SK-N-SH (cell line): ENCODE measurements at regions not wholly inside any gene's neighbourhood (a gene's known extent, or its start where the extent isn't known, plus 50 kb on each side); places are given as distances from the start of the nearest gene placed in this dataset.

Source experiments
- CTCF ChIA-PET: fragments of 300-600, 350-600 bp; formaldehyde crosslinking; extraction: SDS; loops from one replicate; lab custom pipeline; 2021; lab: Yijun Ruan, JAX
- POLR2A ChIA-PET: fragments of 350-600 bp; sonication (Branson Sonifier 250); formaldehyde crosslinking; extraction: SDS; loops from one replicate; lab custom pipeline; 2020; ENCODE audit warnings: antibody characterized with exemption, inconsistent platforms; lab: Yijun Ruan, JAX
- DNase-seq: peaks from one replicate; pipeline ENCODE4 v3.0.0; 2012
- H2AFZ ChIP-seq: fragments of 200-600 bp; sonication (generic); 2 replicates; pipeline ENCODE4 v1.8.1; 2016; ENCODE audit warnings: antibody characterized with exemption, mild to moderate bottlenecking, low read depth
- H3F3A ChIP-seq: fragments of 200-600 bp; sonication (generic); replicated peaks from 2 replicates; pipeline ENCODE3; 2016; ENCODE audit warnings: antibody characterized with exemption, mild to moderate bottlenecking; ENCODE audit not compliant: insufficient read depth
- H3K27ac ChIP-seq, 2 experiments: fragments of 200-500 bp in 1 of 2; fragments of 200-600 bp in 1 of 2; sonication (Bioruptor generic) in 1 of 2; sonication (generic), shearing (Covaris generic) in 1 of 2; 2 replicates each; pipeline versions ENCODE4 v1.5.1 to v1.6.1; 2014 to 2016; ENCODE audit warnings: low read depth in 2 of 2, inconsistent platforms in 1 of 2, low read length in 1 of 2, mild to moderate bottlenecking in 1 of 2, mixed read lengths in 1 of 2
- H3K27me3 ChIP-seq: fragments of 200-600 bp; sonication (generic), shearing (Covaris generic); 2 replicates; pipeline ENCODE4 v1.6.1; 2016; ENCODE audit warnings: mixed run types; ENCODE audit not compliant: insufficient read depth
- H3K36me3 ChIP-seq, 2 experiments: fragments of 200-500 bp in 1 of 2; fragments of 200-600 bp in 1 of 2; sonication (Bioruptor generic) in 1 of 2; sonication (generic) in 1 of 2; replicated peaks in 1 of 2; 2 replicates each; pipeline versions ENCODE3 to v1.5.1; 2014 to 2016; ENCODE audit warnings: low read length in 1 of 2, mild to moderate bottlenecking in 1 of 2; ENCODE audit not compliant: insufficient read depth in 2 of 2, control insufficient read depth in 1 of 2
- H3K4me1 ChIP-seq, 2 experiments: fragments of 200-500 bp in 1 of 2; fragments of 200-600 bp in 1 of 2; sonication (Bioruptor generic) in 1 of 2; sonication (generic), shearing (Covaris generic) in 1 of 2; 2 replicates each; pipeline versions ENCODE4 v1.5.1 to v1.6.1; 2014 to 2016; ENCODE audit warnings: low read depth in 1 of 2, low read length in 1 of 2, mixed run types in 1 of 2; ENCODE audit not compliant: insufficient read depth in 2 of 2, control insufficient read depth in 1 of 2
- H3K4me2 ChIP-seq: fragments of 200-600 bp; sonication (generic), shearing (Covaris generic); 2 replicates; pipeline ENCODE4 v1.6.1; 2017; ENCODE audit warnings: mixed run types
- H3K4me3 ChIP-seq, 2 experiments: fragments of 200-500 bp in 1 of 2; fragments of 200-600 bp in 1 of 2; sonication (Bioruptor generic) in 1 of 2; sonication (generic), shearing (Covaris generic) in 1 of 2; 2 replicates each; pipeline versions ENCODE4 v1.5.1 to v1.8.1; 2014 to 2016; ENCODE audit warnings: low read depth in 2 of 2, inconsistent platforms in 1 of 2, low read length in 1 of 2, mild to moderate bottlenecking in 1 of 2, mixed read lengths in 1 of 2, moderate library complexity in 1 of 2
- H3K79me2 ChIP-seq: fragments of 200-600 bp; sonication (generic); 2 replicates; pipeline ENCODE4 v1.8.1; 2017; ENCODE audit warnings: mild to moderate bottlenecking; ENCODE audit not compliant: insufficient read depth
- H3K9ac ChIP-seq: fragments of 200-600 bp; sonication (generic); 2 replicates; pipeline ENCODE4 v1.6.1; 2017; ENCODE audit warnings: mixed run types
- H3K9me2 ChIP-seq: fragments of 200-600 bp; sonication (generic); 2 replicates; pipeline ENCODE4 v1.6.1; 2017; ENCODE audit warnings: mixed run types
- H3K9me3 ChIP-seq: fragments of 200-600 bp; sonication (generic); 2 replicates; pipeline ENCODE4 v1.6.1; 2017; ENCODE audit warnings: mixed run types, mild to moderate bottlenecking, moderate library complexity
- H4K20me1 ChIP-seq: fragments of 200-600 bp; sonication (generic); 2 replicates; pipeline ENCODE4 v1.6.1; 2017; ENCODE audit warnings: mild to moderate bottlenecking, mixed run types; ENCODE audit not compliant: insufficient read depth
- FOSL2 ChIP-seq: IDR thresholded peaks from 2 replicates; pipeline ENCODE4 v1.4.0; 2012; ENCODE audit warnings: low read depth, mild to moderate bottlenecking, moderate library complexity, borderline replicate concordance
- FOXJ3 ChIP-seq: sonication (generic); formaldehyde crosslinking; IDR thresholded peaks from 2 replicates; pipeline ENCODE4 v1.5.1; 2020; ENCODE audit warnings: mild to moderate bottlenecking, missing genetic modification reagents
- FOXM1 ChIP-seq: IDR thresholded peaks from 2 replicates; pipeline ENCODE4 v1.4.0; 2012; ENCODE audit warnings: low read depth, mild to moderate bottlenecking
- GABPA ChIP-seq: IDR thresholded peaks from 2 replicates; pipeline ENCODE4 v1.4.0; 2012; ENCODE audit warnings: low read depth, mild to moderate bottlenecking
- GATA2 ChIP-seq: sonication (generic); formaldehyde crosslinking; IDR thresholded peaks from 2 replicates; pipeline ENCODE4 v1.5.0; 2020; ENCODE audit warnings: mild to moderate bottlenecking, missing genetic modification reagents
- JUND ChIP-seq: IDR thresholded peaks from 2 replicates; pipeline ENCODE4 v1.4.0; 2012
- MEF2A ChIP-seq: IDR thresholded peaks from 2 replicates; pipeline ENCODE4 v1.4.0; 2012; ENCODE audit warnings: low read depth, borderline replicate concordance
- NFIC ChIP-seq: IDR thresholded peaks from 2 replicates; pipeline ENCODE4 v1.4.0; 2012; ENCODE audit warnings: borderline replicate concordance
- RAD21 ChIP-seq: IDR thresholded peaks from 2 replicates; pipeline ENCODE4 v1.6.1; 2012; ENCODE audit warnings: mild to moderate bottlenecking, low read length
- RXRA ChIP-seq: IDR thresholded peaks from 2 replicates; pipeline ENCODE4 v1.4.0; 2012; ENCODE audit warnings: low read depth, mild to moderate bottlenecking, borderline replicate concordance
- SIN3A ChIP-seq: IDR thresholded peaks from 2 replicates; pipeline ENCODE4 v1.6.1; 2012; ENCODE audit warnings: low read depth, mild to moderate bottlenecking, low read length, moderate library complexity, borderline replicate concordance
- SMC3 ChIP-seq: IDR thresholded peaks from 2 replicates; pipeline ENCODE4 v1.6.1; 2012; ENCODE audit warnings: low read depth, low read length, improper control_type of control experiment
- TEAD4 ChIP-seq: IDR thresholded peaks from 2 replicates; pipeline ENCODE4 v1.4.0; 2012; ENCODE audit warnings: mild to moderate bottlenecking, borderline replicate concordance; ENCODE audit not compliant: insufficient read depth
- YY1 ChIP-seq: IDR thresholded peaks from 2 replicates; pipeline ENCODE4 v1.4.0; 2012; ENCODE audit warnings: low read depth, mild to moderate bottlenecking
- WGBS: methylation state at CpG from one replicate; pipeline ENCODE4 v1.1.6; 2017; ENCODE audit warnings: low lambda C conversion rate; 5-methylcytosine and 5-hydroxymethylcytosine counted together
- TF ChIP-seq, protein P1 (sequence below): fragments of 150-350 bp; IDR thresholded peaks from 2 replicates; pipeline ENCODE4 v1.6.1; 2016; ENCODE audit warnings: mild to moderate bottlenecking, low read depth, low read length
- TF ChIP-seq, protein P2 (sequence below): IDR thresholded peaks from 2 replicates; pipeline ENCODE4; 2012
- TF ChIP-seq, protein P3 (sequence below): fragments of 150-350 bp; IDR thresholded peaks from 2 replicates; pipeline ENCODE4 v1.6.1; 2017; ENCODE audit warnings: antibody characterized with exemption, low read length, low read depth, borderline replicate concordance

DNA sequence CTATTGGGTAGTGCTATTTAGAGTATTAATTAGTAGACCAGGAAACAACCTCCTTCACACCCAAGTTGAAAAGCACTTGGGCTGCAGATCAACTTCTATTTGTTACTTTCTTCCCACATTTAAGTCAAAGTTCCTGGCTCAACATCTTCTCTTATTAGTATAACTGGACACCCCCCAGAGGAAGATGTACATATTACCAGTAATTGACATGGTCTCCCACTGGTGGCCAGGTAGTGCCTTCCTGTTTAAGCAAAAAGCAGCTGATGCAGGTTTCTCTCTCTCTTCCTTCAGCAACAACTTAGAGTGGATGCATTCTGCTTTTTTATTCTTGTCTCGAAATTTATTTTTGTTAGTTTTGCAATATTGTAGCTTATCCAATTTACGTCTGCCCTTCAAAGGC, 438.1 kb downstream of the GBA3 start:
- no peaks in the 10 kb centered on the region for H3K9me3 ChIP-seq
- H3K79me2 ChIP-seq = no peaks in the 10 kb centered on the region
- no peak overlapping the region for H3K27ac ChIP-seq
- no peak for DNase-seq
- TF ChIP-seq FOSL2 = no peak
- TF ChIP-seq YY1 = no peak
- TF ChIP-seq GABPA = no peak
- TF ChIP-seq SMC3 = no peak
- TF ChIP-seq NFIC = no peak
- H3K4me3 ChIP-seq = no peak overlapping the region
- 26% methylated on average over 2 of the region's 2 CpGs for WGBS
- H3K9ac ChIP-seq = no peak overlapping the region
- H3K4me2 ChIP-seq = no peak overlapping the region
- H3K9me2 ChIP-seq = no peaks in the 10 kb centered on the region
- ChIA-PET CTCF (no interaction called here), POLR2A (no interaction called here)
- no peaks in the 10 kb centered on the region for H4K20me1 ChIP-seq
- no peaks in the 10 kb centered on the region for H3K27me3 ChIP-seq
- no peaks in the 10 kb centered on the region for H3F3A ChIP-seq
- H2AFZ ChIP-seq = no peak overlapping the region
- no peaks in the 10 kb centered on the region for H3K4me1 ChIP-seq
- H3K36me3 ChIP-seq = no peaks in the 10 kb centered on the region

DNA sequence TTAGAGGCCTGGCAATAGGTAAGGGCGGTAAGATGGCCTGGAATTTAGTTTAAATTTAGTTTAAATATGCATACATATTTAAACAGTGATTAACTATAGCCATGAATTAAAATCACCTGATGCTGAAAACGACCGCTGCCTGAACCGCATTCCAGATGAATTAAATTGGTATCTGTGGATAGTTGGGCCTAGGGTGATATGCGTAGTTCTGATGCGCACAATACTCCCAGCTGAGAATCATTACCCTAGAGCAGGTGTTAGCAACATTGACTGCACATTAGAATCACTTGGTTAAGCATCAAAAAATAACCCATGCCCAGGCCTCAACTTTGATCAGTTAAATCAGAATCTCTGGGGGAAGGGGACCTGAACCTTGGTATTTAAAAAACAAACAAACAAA, 432.4 kb downstream of the GBA3 start:
- H3K27ac ChIP-seq = no peak overlapping the region
- TF ChIP-seq, protein P1, sequence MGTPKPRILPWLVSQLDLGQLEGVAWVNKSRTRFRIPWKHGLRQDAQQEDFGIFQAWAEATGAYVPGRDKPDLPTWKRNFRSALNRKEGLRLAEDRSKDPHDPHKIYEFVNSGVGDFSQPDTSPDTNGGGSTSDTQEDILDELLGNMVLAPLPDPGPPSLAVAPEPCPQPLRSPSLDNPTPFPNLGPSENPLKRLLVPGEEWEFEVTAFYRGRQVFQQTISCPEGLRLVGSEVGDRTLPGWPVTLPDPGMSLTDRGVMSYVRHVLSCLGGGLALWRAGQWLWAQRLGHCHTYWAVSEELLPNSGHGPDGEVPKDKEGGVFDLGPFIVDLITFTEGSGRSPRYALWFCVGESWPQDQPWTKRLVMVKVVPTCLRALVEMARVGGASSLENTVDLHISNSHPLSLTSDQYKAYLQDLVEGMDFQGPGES = no peak
- no peak for TF ChIP-seq SIN3A

DNA sequence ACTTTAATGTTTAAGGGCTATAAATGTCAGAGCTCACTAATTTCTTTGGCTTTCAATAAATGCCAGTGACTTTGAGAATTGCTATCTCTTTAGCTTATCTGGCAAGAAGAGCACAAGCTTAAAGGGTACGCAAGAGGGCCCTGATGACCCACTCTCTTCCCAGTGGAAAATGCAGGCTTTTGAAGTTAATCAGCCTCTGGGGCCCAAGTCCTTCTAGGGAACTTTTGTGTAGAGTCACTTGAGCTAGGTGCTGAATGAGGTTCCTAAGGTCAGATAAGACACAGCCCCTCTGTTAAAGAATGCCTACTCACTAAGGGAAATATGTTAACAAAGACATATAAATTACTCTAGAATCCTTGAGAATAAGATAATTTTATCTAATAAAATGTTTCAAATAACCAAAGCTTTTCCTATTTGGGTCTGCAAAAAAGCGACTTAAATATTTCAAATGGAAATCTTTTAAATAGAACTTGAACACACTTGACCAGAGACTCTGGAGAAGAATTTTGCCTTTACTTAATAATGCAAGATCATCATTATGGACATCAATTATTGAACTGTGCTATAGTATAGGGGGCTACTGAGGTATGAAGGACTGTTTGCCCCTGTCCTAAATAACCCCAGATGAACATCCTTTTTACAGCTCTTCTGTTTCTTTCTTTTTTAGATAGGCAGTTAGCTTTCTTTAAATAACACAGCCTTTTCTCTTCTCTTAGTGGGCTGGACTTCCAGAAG, 430.1 kb downstream of the GBA3 start:
- no peaks in the 10 kb centered on the region for H3K36me3 ChIP-seq
- H3K27me3 ChIP-seq = no peaks in the 10 kb centered on the region
- H3K27ac ChIP-seq = no peak overlapping the region
- H2AFZ ChIP-seq = no peak overlapping the region
- no peaks in the 10 kb centered on the region for H4K20me1 ChIP-seq
- no peaks in the 10 kb centered on the region for H3F3A ChIP-seq
- H3K4me1 ChIP-seq = no peaks in the 10 kb centered on the region
- TF ChIP-seq SMC3 (no peak), TEAD4 (no peak), RAD21 (no peak), RXRA (no peak), FOXJ3 (CRISPR knock-in tag) (no peak), FOXM1 (no peak), NFIC (no peak), JUND (no peak), GATA2 (CRISPR knock-in tag) (no peak), YY1 (no peak), MEF2A (no peak)
- TF ChIP-seq, protein P2, sequence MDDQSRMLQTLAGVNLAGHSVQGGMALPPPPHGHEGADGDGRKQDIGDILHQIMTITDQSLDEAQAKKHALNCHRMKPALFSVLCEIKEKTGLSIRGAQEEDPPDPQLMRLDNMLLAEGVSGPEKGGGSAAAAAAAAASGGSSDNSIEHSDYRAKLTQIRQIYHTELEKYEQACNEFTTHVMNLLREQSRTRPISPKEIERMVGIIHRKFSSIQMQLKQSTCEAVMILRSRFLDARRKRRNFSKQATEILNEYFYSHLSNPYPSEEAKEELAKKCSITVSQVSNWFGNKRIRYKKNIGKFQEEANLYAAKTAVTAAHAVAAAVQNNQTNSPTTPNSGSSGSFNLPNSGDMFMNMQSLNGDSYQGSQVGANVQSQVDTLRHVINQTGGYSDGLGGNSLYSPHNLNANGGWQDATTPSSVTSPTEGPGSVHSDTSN = no peak
- TF ChIP-seq, protein P3, sequence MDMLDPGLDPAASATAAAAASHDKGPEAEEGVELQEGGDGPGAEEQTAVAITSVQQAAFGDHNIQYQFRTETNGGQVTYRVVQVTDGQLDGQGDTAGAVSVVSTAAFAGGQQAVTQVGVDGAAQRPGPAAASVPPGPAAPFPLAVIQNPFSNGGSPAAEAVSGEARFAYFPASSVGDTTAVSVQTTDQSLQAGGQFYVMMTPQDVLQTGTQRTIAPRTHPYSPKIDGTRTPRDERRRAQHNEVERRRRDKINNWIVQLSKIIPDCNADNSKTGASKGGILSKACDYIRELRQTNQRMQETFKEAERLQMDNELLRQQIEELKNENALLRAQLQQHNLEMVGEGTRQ = no peak
- TF ChIP-seq, protein P1 = no peak
- H3K9me3 ChIP-seq = no peaks in the 10 kb centered on the region
- H3K9me2 ChIP-seq = no peaks in the 10 kb centered on the region
- 27% methylated on average over 2 of the region's 2 CpGs for WGBS
- ChIA-PET POLR2A (no interaction called here), CTCF (interaction anchor here (2.6 kb wide), 1 partner anchor 14 kb away, joined by 15 read pairs; no protein-coding TSS in a partner anchor)
- no peaks in the 10 kb centered on the region for H3K79me2 ChIP-seq
- DNase-seq = no peak
- no peak overlapping the region for H3K4me2 ChIP-seq
- H3K4me3 ChIP-seq = no peak overlapping the region
- H3K9ac ChIP-seq = no peak overlapping the region

More for the DNA sequence above, 432.4 kb downstream of the GBA3 start:
- H3K36me3 ChIP-seq = no peaks in the 10 kb centered on the region
- no peaks in the 10 kb centered on the region for H3K9me3 ChIP-seq
- H3F3A ChIP-seq = no peaks in the 10 kb centered on the region
- no peaks in the 10 kb centered on the region for H3K4me1 ChIP-seq
- ChIA-PET POLR2A (no interaction called here), CTCF (interaction anchor here (2.6 kb wide), 1 partner anchor 11 kb away, joined by 15 read pairs; no protein-coding TSS in a partner anchor)
- H4K20me1 ChIP-seq = no peaks in the 10 kb centered on the region
- H3K4me3 ChIP-seq = no peak overlapping the region
- H3K9ac ChIP-seq = no peak overlapping the region
- H2AFZ ChIP-seq = no peak overlapping the region
- no peaks in the 10 kb centered on the region for H3K27me3 ChIP-seq
- WGBS = 35% methylated on average over 6 of the region's 6 CpGs
- H3K4me2 ChIP-seq = no peak overlapping the region
- no peaks in the 10 kb centered on the region for H3K9me2 ChIP-seq
- DNase-seq = no peak
- H3K79me2 ChIP-seq = no peaks in the 10 kb centered on the region
